SIG-M5 (cell line): ENCODE measurements at regions not wholly inside any gene's neighbourhood (a gene's known extent, or its start where the extent isn't known, plus 50 kb on each side); places are given as distances from the start of the nearest gene placed in this dataset.
"Not testable (repeated sequence)": the region's sequence is repeated elsewhere in the genome, so short reads cannot be mapped to it uniquely, and the experiment has no call there.

Source experiments
- DNase-seq: peaks from one replicate; lab custom pipeline; 2025; lab: John Stamatoyannopoulos, UW

- DNase-seq = no peak
Measured at GRCh38 chr2:65605743-65606058, 173.3 kb upstream of the SPRED2 start.

GRCh38 chr2:65605058-65605742 lies 172.8 kb upstream of the SPRED2 start:
- no peak for DNase-seq

- no peak for DNase-seq
Measured at GRCh38 chr2:65604246-65604645, 171.8 kb upstream of the SPRED2 start.

- DNase-seq = no peak
Measured at GRCh38 chr2:65602603-65603235, 170.3 kb upstream of the SPRED2 start.

- not testable (repeated sequence) for DNase-seq
Measured at GRCh38 chr2:65600871-65601270, 168.5 kb upstream of the SPRED2 start.

GRCh38 chr2:65600351-65600750 lies 168.0 kb upstream of the SPRED2 start:
- not testable (repeated sequence) for DNase-seq

- DNase-seq = no peak
Measured at GRCh38 chr2:65599693-65600092, 167.3 kb upstream of the SPRED2 start.

GRCh38 chr2:65598996-65599395 lies 166.6 kb upstream of the SPRED2 start:
- no peak for DNase-seq

GRCh38 chr2:65598264-65598663 lies 165.9 kb upstream of the SPRED2 start:
- no peak for DNase-seq

GRCh38 chr2:65595630-65596029 lies 163.2 kb upstream of the SPRED2 start:
- DNase-seq = no peak

- DNase-seq = no peak
Measured at GRCh38 chr2:65594150-65594549, 161.8 kb upstream of the SPRED2 start.

GRCh38 chr2:65589667-65590066 lies 157.3 kb upstream of the SPRED2 start:
- DNase-seq = no peak

- DNase-seq = no peak
Measured at GRCh38 chr2:65587779-65588178, 155.4 kb upstream of the SPRED2 start.

GRCh38 chr2:65586516-65586915 lies 154.1 kb upstream of the SPRED2 start:
- DNase-seq = no peak

GRCh38 chr2:65583061-65583460 lies 150.7 kb upstream of the SPRED2 start:
- no peak for DNase-seq

GRCh38 chr2:65582364-65582763 lies 150.0 kb upstream of the SPRED2 start:
- DNase-seq = no peak

- DNase-seq = no peak
Measured at GRCh38 chr2:65580824-65581223, 148.4 kb upstream of the SPRED2 start.

GRCh38 chr2:65579506-65580235 lies 147.3 kb upstream of the SPRED2 start:
- DNase-seq = no peak

GRCh38 chr2:65577654-65578053 lies 145.3 kb upstream of the SPRED2 start:
- DNase-seq = no peak

- no peak for DNase-seq
Measured at GRCh38 chr2:65576861-65577601, 144.6 kb upstream of the SPRED2 start.

- no peak for DNase-seq
Measured at GRCh38 chr2:65576278-65576677, 143.9 kb upstream of the SPRED2 start.

GRCh38 chr2:65574993-65575392 lies 142.6 kb upstream of the SPRED2 start:
- no peak for DNase-seq
